GM19372 (cell line): ENCODE measurements at regions not wholly inside any gene's neighbourhood (a gene's known extent, or its start where the extent isn't known, plus 50 kb on each side); places are given as distances from the start of the nearest gene placed in this dataset.

Experiments used
- ATAC-seq: cut with Tn5 transposase; IDR thresholded peaks from one replicate; pipeline ENCODE4 v1.9.1; 2021; ENCODE audit warnings: mild to moderate bottlenecking, low read depth, moderate library complexity; ENCODE audit not compliant: unreplicated experiment

- no peak for ATAC-seq
Observed at GRCh38 chr4:100742045-100742444, 224.2 kb upstream of the EMCN start.

DNA sequence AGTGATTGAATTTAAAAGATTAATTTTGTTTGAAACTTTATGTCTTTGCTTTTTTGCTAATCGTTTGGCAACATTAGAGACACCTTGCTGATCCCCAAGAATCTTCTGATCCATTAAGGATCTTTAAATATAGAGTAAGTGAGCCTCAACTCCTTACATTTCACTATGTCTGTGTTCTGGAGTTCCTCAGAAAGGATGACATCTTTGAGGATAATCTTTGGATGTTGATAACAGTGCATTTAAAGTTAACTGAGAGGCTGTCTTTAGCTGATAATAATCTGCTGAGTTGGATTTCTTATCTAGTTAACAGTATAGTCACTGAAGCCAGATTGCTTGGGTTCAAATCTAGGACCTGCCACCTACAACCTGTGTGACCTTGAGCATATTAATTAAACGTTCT lies 221.6 kb upstream of the EMCN start:
- no peak for ATAC-seq

- no peak for ATAC-seq
Observed at GRCh38 chr4:100738196-100739165, 220.7 kb upstream of the EMCN start.

GRCh38 chr4:100736641-100737451 lies 219.0 kb upstream of the EMCN start:
- ATAC-seq, result no peak

GRCh38 chr4:100728861-100729260 lies 211.0 kb upstream of the EMCN start:
- no peak for ATAC-seq

- ATAC-seq, result no peak
Observed at GRCh38 chr4:100722866-100723459, 205.1 kb upstream of the EMCN start.

GRCh38 chr4:100722133-100722532 lies 204.3 kb upstream of the EMCN start:
- no peak for ATAC-seq

- ATAC-seq, result no peak
Observed at GRCh38 chr4:100721490-100721889, 203.7 kb upstream of the EMCN start.

GRCh38 chr4:100721077-100721476 lies 203.3 kb upstream of the EMCN start:
- no peak for ATAC-seq

DNA sequence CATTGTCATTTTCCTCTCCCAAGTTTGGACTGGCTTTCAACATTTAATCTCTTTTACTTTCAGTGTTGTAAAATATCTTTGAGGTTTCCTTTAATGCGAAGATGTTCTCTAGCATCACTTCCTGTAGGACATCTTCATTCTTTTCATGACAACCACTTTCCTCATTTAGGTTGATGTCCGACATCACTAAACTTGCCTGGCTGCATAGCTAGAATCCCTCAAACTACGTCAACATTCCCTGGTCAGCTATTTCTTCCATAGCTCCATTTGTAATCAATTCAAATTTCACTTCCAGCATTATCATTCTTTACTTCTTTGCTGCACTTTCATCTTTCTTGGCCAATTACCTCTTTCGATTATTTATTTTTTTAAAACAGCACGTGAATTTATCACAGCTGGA lies 198.6 kb upstream of the EMCN start:
- no peak for ATAC-seq

GRCh38 chr4:100708776-100709175 lies 191.0 kb upstream of the EMCN start:
- no peak for ATAC-seq

DNA sequence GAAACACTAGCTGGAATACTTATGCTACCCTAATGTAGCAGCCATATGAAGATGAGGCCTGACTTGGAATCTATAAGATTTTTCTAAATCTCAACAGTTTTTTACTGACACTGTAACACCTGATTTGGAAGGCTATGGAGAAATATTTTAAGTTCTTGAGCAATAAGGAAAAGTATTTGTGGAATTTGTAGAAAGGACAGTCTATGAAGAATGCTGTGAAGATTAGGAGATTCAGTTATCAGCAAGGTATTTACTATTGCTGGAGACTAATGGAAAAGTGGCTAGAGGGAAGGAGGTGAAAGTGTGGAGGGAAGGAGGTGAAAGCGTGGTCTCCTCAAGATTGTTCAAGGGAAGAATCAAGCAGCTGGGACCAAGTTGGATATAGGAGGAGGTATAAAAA lies 190.0 kb upstream of the EMCN start:
- ATAC-seq, result no peak

DNA sequence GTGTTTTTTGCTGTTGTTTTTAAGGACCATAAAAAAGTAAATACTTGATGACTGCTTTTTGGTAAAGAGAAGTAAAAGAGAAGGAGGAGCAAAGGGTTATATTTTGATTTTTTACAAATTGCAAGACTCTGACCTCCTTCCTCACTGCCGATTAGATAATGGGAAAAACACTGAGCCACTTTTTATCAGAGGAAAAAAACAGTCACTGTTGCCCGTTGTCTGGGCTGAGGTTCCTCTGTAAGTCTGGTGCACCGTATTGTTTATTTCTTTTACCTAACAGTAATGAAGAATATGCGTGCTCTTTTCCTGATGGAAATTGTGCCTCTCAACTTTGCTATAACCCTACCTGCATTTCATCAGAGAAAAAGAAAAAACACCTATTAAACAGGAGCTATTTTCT lies 178.7 kb upstream of the EMCN start:
- ATAC-seq, result no peak

DNA sequence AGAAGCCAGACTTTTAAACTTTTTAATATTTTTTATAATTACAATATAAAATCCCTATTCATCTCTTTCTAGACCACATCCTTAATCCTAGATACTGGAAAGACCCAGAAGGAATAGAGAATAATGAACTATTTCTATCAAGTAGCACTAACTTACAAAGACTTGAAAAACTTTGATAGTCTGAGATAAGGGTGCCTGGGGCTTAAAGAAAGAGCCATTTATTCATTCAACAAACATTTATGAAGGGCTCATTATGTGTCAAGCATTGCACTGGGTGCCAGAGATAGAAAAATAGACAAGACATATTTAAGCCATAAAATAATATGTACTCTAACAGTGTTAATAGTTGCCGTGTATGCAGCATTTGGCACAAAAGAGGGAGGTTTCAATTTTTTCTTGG lies 178.0 kb upstream of the EMCN start:
- ATAC-seq, result no peak

- ATAC-seq, result no peak
Observed at GRCh38 chr4:100695039-100695654, 177.3 kb upstream of the EMCN start.

GRCh38 chr4:100694467-100694866 lies 176.6 kb upstream of the EMCN start:
- no peak for ATAC-seq

- no peak for ATAC-seq
Observed at GRCh38 chr4:100690812-100691211, 173.0 kb upstream of the EMCN start.

- ATAC-seq, result no peak
Observed at GRCh38 chr4:100688368-100688767, 170.5 kb upstream of the EMCN start.

GRCh38 chr4:100682477-100683218 lies 164.8 kb upstream of the EMCN start:
- no peak for ATAC-seq

- no peak for ATAC-seq
Observed at GRCh38 chr4:100681289-100681688, 163.5 kb upstream of the EMCN start.
